ENCODE measurements at regions not wholly inside any gene's neighbourhood (a gene's known extent, or its start where the extent isn't known, plus 50 kb on each side); places are given as distances from the start of the nearest gene placed in this dataset.
"Not testable (repeated sequence)": the region's sequence is repeated elsewhere in the genome, so short reads cannot be mapped to it uniquely, and the experiment has no call there.

- no peak overlapping the region for H3K4me3 ChIP-seq (ENCODE audit: control insufficient read depth, low read depth, low read length)
- DNase-seq (ENCODE audit: low read depth) = no peak
- TF ChIP-seq CTCF (conservative IDR thresholded peaks at IDR 0.05; ENCODE audit: control insufficient read depth, insufficient read depth, low read depth, low read length) = no peak
These were observed 2357.8 kb upstream of the PCDH20 start for GRCh38 chr13:63773476-63773875.

- H3K4me3 ChIP-seq (ENCODE audit: control insufficient read depth, low read depth, low read length); DNase-seq (ENCODE audit: low read depth): not testable (repeated sequence)
These were observed 2342.0 kb upstream of the PCDH20 start for GRCh38 chr13:63757683-63758082.

GRCh38 chr13:63749857-63750256 lies 2334.2 kb upstream of the PCDH20 start:
- not testable (repeated sequence) for DNase-seq (ENCODE audit: low read depth)

GRCh38 chr13:63741814-63742101 lies 2326.1 kb upstream of the PCDH20 start:
- DNase-seq (ENCODE audit: low read depth); H3K4me3 ChIP-seq (ENCODE audit: control insufficient read depth, low read depth, low read length): not testable (repeated sequence)

More at GRCh38 chr13:63749857-63750256, 2334.2 kb upstream of the PCDH20 start:
- H3K4me3 ChIP-seq (ENCODE audit: control insufficient read depth, low read depth, low read length) = not testable (repeated sequence)

GRCh38 chr13:63741029-63741813 lies 2325.6 kb upstream of the PCDH20 start:
- no peak for DNase-seq (ENCODE audit: low read depth)

DNA sequence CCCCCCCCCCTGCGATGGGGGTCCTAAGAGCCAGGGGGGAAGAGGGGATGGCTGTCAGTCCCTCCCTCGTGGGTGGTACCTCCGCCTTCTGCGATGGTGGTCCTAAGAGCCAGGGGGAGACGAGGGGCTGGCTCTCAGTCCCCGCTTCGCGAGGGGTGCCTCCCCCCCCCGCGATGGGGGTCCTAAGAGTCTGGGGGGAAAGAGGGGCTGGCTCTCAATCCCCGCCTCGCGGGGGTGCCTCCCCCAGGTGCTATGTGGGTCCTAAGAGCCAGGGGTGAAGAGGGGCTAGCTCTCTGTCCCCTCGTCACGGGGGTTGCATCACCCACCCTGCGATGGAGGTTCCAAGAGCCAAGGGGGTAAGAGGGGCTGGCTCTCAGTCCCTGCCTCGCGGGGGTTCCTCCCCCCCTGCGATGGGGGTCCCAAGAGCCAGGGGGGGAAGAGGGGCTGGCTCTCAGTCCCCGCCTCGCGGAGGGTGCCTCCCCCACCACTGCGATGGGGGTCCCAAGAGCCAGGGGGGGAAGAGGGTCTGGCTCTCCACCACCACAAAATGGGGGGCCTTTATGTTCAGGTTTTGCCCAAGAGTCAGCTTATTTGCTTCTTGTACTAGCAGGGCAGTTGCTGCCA lies 2323.6 kb upstream of the PCDH20 start:
- not testable (repeated sequence) for DNase-seq (ENCODE audit: low read depth); H3K4me3 ChIP-seq (ENCODE audit: control insufficient read depth, low read depth, low read length)

More at GRCh38 chr13:63741029-63741813, 2325.6 kb upstream of the PCDH20 start:
- no peak overlapping the region for H3K4me3 ChIP-seq (ENCODE audit: control insufficient read depth, low read depth, low read length)
- TF ChIP-seq CTCF (conservative IDR thresholded peaks at IDR 0.05; ENCODE audit: control insufficient read depth, insufficient read depth, low read depth, low read length) = no peak

DNA sequence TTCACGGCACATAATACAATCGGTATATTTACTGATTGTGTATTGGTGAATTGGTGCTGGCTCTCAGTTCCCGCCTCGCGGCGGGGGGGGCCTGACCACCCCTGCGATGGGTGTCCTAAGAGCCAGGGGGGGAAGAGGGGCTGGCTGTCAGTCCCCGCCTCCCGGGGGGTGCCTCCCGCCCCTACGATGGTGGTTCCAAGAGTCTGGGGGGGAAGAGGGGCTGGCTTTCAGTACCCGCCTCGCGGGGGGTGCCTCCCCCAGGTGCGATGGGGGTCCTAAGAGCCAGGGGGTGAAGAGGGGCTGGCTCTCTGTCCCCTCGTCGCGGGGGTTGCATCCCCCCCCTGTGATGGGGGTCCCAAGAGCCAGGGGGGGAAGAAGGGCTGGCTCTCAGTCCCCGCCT lies 2321.8 kb upstream of the PCDH20 start:
- TF ChIP-seq CTCF (conservative IDR thresholded peaks at IDR 0.05; ENCODE audit: control insufficient read depth, insufficient read depth, low read depth, low read length) = no peak
- H3K4me3 ChIP-seq (ENCODE audit: control insufficient read depth, low read depth, low read length) = no peak overlapping the region
- DNase-seq (ENCODE audit: low read depth) = no peak

- no peak for TF ChIP-seq CTCF (conservative IDR thresholded peaks at IDR 0.05; ENCODE audit: control insufficient read depth, insufficient read depth, low read depth, low read length)
- no peak overlapping the region for H3K4me3 ChIP-seq (ENCODE audit: control insufficient read depth, low read depth, low read length)
- DNase-seq (ENCODE audit: low read depth) = no peak
These were observed 2316.2 kb upstream of the PCDH20 start for GRCh38 chr13:63731896-63732295.

GRCh38 chr13:63712159-63712558 lies 2296.5 kb upstream of the PCDH20 start:
- H3K4me3 ChIP-seq (ENCODE audit: control insufficient read depth, low read depth, low read length) = not testable (repeated sequence)

More at GRCh38 chr13:63712159-63712558, 2296.5 kb upstream of the PCDH20 start:
- not testable (repeated sequence) for DNase-seq (ENCODE audit: low read depth)

Data from fibroblast of mammary gland (primary cell).